Activated CD4-positive, CD25-positive, alpha-beta regulatory T cell treated with anti-CD3 and anti-CD28 coated beads, Interleukin-2, amount 50 U/mL, for 72 hours (primary cell): ENCODE measurements at regions not wholly inside any gene's neighbourhood (a gene's known extent, or its start where the extent isn't known, plus 50 kb on each side); places are given as distances from the start of the nearest gene placed in this dataset.
"Not testable (repeated sequence)": the region's sequence is repeated elsewhere in the genome, so short reads cannot be mapped to it uniquely, and the experiment has no call there.

Experiments
- DNase-seq: peaks from one replicate; pipeline ENCODE4 v3.0.0; 2021

DNA sequence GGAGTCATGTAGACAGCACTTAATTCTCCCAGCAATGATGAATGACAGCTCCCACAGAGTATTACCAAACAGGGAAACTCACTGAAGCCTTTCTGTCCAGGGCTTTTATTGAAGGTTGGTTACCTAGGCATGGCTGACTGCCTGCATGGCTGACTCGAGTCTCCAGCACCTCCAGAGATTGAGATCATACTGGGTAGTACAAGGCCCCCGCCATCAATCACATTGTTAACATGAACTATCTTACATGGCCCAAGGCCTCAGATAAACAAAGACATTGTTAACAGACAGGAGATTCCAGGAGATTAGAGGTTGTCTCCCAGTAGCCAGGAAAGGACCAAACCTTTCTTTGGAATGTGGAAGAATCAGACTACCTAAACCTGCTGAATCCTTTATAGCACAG is 128.3 kb upstream of the LSM14A start:
- no peak for DNase-seq

- no peak for DNase-seq
These were observed 122.4 kb upstream of the LSM14A start for GRCh38 chr19:34049944-34050343.

- not testable (repeated sequence) for DNase-seq
These were observed 121.9 kb upstream of the LSM14A start for GRCh38 chr19:34050430-34050829.

DNA sequence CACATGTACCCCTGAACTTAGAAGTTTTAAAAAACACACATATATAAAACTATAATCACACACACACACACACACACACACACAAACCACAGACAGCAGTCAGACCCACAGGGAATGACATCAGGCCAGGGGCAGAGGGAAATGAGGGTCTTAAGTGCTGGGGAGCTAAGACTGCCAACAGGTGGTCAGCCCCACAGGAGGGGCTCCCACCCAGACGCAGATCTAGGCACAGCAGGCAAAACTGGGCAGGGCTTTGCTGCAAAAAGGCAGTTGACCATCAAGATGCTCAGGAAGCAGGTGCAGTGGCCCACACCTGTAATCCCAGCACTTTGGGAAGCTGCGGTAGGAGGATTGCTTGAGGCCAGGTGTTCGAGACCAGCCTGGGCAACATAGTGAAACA is 121.0 kb upstream of the LSM14A start:
- no peak for DNase-seq

GRCh38 chr19:34057155-34057554 is 115.1 kb upstream of the LSM14A start:
- no peak for DNase-seq

- DNase-seq = no peak
These were observed 106.2 kb upstream of the LSM14A start for GRCh38 chr19:34066007-34066643.

GRCh38 chr19:34067861-34068271 is 104.4 kb upstream of the LSM14A start:
- no peak for DNase-seq

GRCh38 chr19:34075661-34076091 is 96.6 kb upstream of the LSM14A start:
- no peak for DNase-seq

- no peak for DNase-seq
These were observed 89.8 kb upstream of the LSM14A start for GRCh38 chr19:34082289-34083077.

DNA sequence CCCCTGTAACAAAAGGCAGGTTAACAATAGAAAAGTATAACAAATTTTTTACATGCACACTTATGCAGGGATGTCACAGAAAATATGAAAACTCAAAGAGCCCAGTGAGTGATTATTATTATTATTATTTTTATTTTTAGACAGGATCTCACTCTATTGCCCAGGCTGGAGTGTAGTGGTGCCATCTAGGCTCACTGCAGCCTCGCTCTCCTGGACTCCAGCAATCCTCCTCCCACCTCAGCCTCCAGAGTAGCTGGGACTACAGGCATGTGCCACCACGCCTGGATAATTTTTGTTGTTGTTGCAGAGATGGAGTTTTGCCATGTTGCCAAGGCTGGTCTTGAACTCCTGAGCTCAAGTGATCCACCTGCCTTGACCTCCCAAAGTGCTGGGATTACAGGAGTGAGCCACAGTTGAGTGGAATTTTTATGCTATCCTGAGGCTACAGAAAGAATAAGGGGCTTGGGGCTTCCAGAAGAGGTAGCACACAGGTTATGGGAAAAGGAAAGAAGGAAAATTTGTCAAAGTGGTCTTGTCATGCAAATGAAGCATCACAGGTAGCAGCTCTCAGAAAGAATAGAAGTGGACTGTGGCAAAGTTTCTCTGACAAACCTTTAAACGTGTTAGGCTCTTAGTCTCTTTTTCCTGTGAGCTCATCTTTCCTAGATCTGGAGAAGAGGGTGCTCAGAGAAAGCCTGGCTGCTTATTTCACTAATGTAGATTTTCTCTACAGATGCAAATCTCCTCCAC is 87.7 kb upstream of the LSM14A start:
- no peak for DNase-seq

- DNase-seq = no peak
These were observed 87.0 kb upstream of the LSM14A start for GRCh38 chr19:34085336-34085735.

- no peak for DNase-seq
These were observed 84.0 kb upstream of the LSM14A start for GRCh38 chr19:34088292-34088691.

GRCh38 chr19:34089566-34089965 is 82.7 kb upstream of the LSM14A start:
- no peak for DNase-seq

- DNase-seq = no peak
These were observed 77.3 kb upstream of the LSM14A start for GRCh38 chr19:34094960-34095359.

GRCh38 chr19:34095411-34095810 is 76.9 kb upstream of the LSM14A start:
- not testable (repeated sequence) for DNase-seq

GRCh38 chr19:34096020-34096915 is 76.0 kb upstream of the LSM14A start:
- no peak for DNase-seq

GRCh38 chr19:34104096-34104495 is 68.2 kb upstream of the LSM14A start:
- DNase-seq = no peak

GRCh38 chr19:34104557-34104956 is 67.7 kb upstream of the LSM14A start:
- no peak for DNase-seq

- no peak for DNase-seq
These were observed 62.7 kb upstream of the LSM14A start for GRCh38 chr19:34109596-34109995.

DNA sequence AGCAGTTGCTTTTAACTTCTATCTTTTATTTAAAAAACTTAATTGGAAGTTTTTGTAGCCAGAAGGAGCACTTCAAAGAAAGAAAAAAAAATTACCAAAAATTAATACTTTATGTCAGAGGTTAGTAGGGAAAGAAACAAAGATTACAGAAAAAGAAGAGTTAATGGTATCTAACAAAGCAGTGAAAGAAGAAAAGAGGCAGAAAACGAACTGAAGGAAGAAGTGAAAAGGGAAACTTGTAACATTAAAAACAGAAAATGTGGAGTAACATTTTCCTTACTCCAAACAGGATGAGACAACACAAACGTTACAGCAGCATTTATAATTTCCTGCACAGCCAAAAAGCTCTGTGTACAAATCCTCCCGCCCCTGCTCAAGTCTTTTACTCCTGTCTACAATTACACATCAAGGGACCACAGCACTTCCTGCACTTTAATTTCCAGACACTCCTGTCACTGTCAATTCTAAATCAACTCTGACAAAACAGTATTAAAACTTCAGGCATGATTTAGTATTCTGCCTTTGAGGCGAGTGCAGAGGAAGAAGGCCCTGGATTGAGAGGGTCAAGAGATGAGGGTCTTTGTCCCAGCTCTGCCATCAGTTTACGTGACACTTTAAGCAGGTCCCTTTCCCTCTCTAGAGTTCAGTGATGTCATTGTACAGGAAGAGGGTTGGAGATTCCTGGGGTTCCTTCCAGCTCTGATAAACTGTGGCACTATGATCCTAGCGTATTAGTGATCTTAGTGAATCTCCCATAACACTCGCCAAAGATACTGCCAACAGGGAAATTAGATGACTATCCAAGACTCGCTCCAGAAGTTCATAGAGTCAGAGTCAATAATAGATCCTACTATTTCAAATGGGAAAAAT is 53.2 kb upstream of the LSM14A start:
- DNase-seq = no peak

- DNase-seq = no peak
These were observed 52.2 kb upstream of the LSM14A start for GRCh38 chr19:34120141-34120540.
